H1 (cell line): ENCODE measurements at regions not wholly inside any gene's neighbourhood (a gene's known extent, or its start where the extent isn't known, plus 50 kb on each side); places are given as distances from the start of the nearest gene placed in this dataset.

Experiments used
- EZH2 ChIP-seq: fragments of 200-600 bp; sonication (generic); IDR thresholded peaks from 2 replicates; pipeline ENCODE4 v1.7.1; 2012; ENCODE audit warnings: low read depth, mild to moderate bottlenecking, moderate library complexity, low read length, inconsistent platforms; ENCODE audit not compliant: severe bottlenecking
- NRF1 ChIP-seq: IDR thresholded peaks from 2 replicates; pipeline ENCODE4 v1.6.1; 2011; ENCODE audit warnings: mild to moderate bottlenecking, low read depth, low read length, improper control_type of control experiment

GRCh38 chr3:146803745-146804144, 198.6 kb upstream of the PLSCR5 start (continued):
- TF ChIP-seq EZH2 (no peak), NRF1 (no peak)
